GM10266 (cell line): ENCODE measurements at regions not wholly inside any gene's neighbourhood (a gene's known extent, or its start where the extent isn't known, plus 50 kb on each side); places are given as distances from the start of the nearest gene placed in this dataset.

Experiments
- DNase-seq: peaks from one replicate; pipeline ENCODE4 v3.0.0; 2012; ENCODE audit errors: extremely low spot score
- CTCF ChIP-seq: IDR thresholded peaks from 2 replicates; pipeline ENCODE4 v1.5.1; 2012; ENCODE audit warnings: mild to moderate bottlenecking, low read depth; ENCODE audit not compliant: control insufficient read depth, insufficient read depth; ENCODE audit errors: missing control alignments

- no peak for DNase-seq
- no peak for TF ChIP-seq CTCF
Measured at GRCh38 chr2:57728691-57729090, 317.9 kb upstream of the VRK2 start.

DNA sequence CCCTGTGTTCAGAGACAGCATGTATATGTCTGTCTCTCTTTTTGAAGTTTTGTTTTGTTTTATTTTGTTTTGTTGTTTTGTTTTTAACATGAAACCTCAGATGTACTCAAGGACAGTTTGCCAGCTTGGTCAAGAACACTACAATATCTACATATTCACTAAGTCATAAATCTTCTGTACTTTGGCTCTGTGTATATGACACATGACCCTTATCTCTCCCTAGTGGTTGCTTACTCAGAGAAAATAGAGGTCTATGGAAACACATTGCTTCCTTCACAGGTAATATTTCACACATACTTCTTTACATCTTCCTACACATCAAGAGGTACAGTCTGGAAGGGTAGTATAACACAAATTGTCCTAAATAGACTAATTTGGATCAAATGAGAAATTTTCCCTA, 312.6 kb upstream of the VRK2 start:
- no peak for TF ChIP-seq CTCF
- no peak for DNase-seq

- TF ChIP-seq CTCF, result no peak
- no peak for DNase-seq
Measured at GRCh38 chr2:57740891-57741290, 305.7 kb upstream of the VRK2 start.

DNA sequence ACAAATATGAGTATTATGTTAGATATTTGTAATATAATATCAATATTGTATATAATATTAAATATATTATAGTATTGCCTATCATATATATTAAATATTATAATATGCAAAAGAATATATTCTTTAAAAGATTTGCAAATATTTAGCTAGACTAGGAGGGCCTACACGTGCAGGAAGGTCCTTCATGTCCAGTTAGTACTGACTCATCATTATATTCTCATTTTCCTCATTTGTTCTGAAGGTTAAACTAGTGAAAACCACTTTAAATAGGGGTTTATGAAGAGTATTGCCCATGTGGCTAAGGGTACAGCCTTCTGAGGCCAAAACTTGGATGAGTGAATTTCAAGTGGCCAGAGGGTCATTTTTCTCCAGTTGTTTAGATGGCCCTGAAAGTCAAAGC, 293.0 kb upstream of the VRK2 start:
- no peak for DNase-seq
- no peak for TF ChIP-seq CTCF

GRCh38 chr2:57758686-57759085, 287.9 kb upstream of the VRK2 start:
- DNase-seq, result no peak
- TF ChIP-seq CTCF, result no peak

- no peak for DNase-seq
- TF ChIP-seq CTCF, result no peak
Measured at GRCh38 chr2:57759131-57759530, 287.5 kb upstream of the VRK2 start.

DNA sequence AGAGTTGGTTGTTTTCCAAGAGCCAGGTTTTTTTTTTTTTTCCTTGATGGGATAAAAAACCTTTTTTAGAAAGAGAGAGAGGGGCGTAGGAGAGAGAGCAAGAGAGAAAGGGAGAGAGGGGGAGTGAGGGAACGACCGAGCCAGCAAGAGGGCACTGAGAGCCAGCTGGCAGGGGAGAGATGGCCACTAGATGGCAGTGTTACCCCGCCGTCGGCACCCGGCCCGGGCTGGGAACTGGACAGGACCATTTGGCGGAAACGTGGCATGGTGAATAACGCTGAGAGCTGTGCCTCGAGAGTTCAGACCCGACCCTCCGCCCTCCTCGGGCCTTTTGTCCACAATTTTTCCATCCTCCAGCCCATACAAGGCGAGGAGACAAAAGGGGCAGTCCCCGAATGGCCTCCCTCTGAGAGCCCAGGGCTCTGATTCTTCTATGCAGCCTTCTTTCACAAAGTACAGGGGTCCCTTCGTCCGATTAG, 286.7 kb upstream of the VRK2 start:
- peak; percentile 71 for DNase-seq
- TF ChIP-seq CTCF, result peak; percentile 97
